ENCODE measurements at regions not wholly inside any gene's neighbourhood (a gene's known extent, or its start where the extent isn't known, plus 50 kb on each side); places are given as distances from the start of the nearest gene placed in this dataset.

DNA sequence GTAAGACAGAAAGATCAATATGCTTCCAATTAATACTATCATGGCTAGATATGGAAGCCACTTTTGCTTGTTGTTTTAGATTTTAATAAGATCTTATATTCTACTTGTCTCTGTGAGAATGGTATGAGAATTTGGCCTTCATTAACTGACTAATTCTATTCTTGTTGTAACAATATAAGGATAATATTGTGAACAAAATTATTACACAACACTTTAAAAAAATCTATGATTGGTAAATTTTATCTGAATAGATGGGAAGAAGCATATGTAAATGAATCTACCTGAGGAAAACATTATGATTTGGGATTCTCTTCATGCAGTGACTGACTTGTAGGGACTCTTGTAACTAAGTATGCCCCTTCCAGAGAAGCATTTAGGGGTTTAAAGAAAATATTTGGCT, 308.9 kb upstream of the KCND2 start:
- TF ChIP-seq, protein P1, sequence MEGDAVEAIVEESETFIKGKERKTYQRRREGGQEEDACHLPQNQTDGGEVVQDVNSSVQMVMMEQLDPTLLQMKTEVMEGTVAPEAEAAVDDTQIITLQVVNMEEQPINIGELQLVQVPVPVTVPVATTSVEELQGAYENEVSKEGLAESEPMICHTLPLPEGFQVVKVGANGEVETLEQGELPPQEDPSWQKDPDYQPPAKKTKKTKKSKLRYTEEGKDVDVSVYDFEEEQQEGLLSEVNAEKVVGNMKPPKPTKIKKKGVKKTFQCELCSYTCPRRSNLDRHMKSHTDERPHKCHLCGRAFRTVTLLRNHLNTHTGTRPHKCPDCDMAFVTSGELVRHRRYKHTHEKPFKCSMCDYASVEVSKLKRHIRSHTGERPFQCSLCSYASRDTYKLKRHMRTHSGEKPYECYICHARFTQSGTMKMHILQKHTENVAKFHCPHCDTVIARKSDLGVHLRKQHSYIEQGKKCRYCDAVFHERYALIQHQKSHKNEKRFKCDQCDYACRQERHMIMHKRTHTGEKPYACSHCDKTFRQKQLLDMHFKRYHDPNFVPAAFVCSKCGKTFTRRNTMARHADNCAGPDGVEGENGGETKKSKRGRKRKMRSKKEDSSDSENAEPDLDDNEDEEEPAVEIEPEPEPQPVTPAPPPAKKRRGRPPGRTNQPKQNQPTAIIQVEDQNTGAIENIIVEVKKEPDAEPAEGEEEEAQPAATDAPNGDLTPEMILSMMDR (IDR thresholded peaks at IDR 0.05; ENCODE audit: insufficient read depth, low read length) = no peak
- TF ChIP-seq, protein P2, sequence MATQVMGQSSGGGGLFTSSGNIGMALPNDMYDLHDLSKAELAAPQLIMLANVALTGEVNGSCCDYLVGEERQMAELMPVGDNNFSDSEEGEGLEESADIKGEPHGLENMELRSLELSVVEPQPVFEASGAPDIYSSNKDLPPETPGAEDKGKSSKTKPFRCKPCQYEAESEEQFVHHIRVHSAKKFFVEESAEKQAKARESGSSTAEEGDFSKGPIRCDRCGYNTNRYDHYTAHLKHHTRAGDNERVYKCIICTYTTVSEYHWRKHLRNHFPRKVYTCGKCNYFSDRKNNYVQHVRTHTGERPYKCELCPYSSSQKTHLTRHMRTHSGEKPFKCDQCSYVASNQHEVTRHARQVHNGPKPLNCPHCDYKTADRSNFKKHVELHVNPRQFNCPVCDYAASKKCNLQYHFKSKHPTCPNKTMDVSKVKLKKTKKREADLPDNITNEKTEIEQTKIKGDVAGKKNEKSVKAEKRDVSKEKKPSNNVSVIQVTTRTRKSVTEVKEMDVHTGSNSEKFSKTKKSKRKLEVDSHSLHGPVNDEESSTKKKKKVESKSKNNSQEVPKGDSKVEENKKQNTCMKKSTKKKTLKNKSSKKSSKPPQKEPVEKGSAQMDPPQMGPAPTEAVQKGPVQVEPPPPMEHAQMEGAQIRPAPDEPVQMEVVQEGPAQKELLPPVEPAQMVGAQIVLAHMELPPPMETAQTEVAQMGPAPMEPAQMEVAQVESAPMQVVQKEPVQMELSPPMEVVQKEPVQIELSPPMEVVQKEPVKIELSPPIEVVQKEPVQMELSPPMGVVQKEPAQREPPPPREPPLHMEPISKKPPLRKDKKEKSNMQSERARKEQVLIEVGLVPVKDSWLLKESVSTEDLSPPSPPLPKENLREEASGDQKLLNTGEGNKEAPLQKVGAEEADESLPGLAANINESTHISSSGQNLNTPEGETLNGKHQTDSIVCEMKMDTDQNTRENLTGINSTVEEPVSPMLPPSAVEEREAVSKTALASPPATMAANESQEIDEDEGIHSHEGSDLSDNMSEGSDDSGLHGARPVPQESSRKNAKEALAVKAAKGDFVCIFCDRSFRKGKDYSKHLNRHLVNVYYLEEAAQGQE (IDR thresholded peaks at IDR 0.05; ENCODE audit: insufficient replicate concordance, low read depth) = no peak
- TF ChIP-seq GABPA (IDR thresholded peaks at IDR 0.05; ENCODE audit: low read depth) (no peak), POLR2AphosphoS5 (IDR thresholded peaks at IDR 0.05; ENCODE audit: low read depth) (no peak), SPI1 (IDR thresholded peaks at IDR 0.05; ENCODE audit: borderline replicate concordance, low read depth) (no peak)
